GM12864 (cell line): ENCODE measurements at regions not wholly inside any gene's neighbourhood (a gene's known extent, or its start where the extent isn't known, plus 50 kb on each side); places are given as distances from the start of the nearest gene placed in this dataset.

ENCODE experiments used
- DNase-seq: peaks from one replicate; pipeline ENCODE4 v3.0.0-alpha.2; 2011; ENCODE audit warnings: low read depth
- H3K4me3 ChIP-seq: 2 replicates; pipeline ENCODE4 v1.5.1; 2011; ENCODE audit warnings: mild to moderate bottlenecking, low read depth, low read length, control low read depth
- TF ChIP-seq, protein P1 (sequence below): IDR thresholded peaks from 2 replicates; pipeline ENCODE4 v1.5.1; 2011; ENCODE audit warnings: low read depth, mild to moderate bottlenecking, moderate library complexity, low read length, control low read depth, inconsistent platforms; ENCODE audit errors: missing control alignments

DNA sequence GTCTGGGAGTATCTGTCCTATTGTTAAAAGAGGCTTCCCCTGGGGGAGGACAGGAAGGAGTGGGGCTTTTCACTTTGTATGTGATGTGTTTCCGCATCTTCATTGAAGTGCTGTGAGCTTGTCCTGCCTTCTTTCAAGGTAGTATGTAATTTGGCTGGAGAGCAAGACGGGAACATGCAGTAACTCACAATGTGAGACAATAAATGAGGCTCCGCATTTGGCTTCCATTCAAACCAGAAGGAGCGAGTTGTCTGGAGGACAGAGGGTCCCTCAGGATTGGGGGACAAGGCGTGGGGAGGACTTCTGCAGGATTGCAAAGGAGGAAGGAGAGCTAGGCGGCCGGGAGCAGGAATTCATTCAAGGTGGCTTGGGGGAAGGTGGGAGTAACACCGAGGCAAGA, 203.5 kb downstream of the RBFOX3 start:
- no peak for DNase-seq
- TF ChIP-seq, protein P1, sequence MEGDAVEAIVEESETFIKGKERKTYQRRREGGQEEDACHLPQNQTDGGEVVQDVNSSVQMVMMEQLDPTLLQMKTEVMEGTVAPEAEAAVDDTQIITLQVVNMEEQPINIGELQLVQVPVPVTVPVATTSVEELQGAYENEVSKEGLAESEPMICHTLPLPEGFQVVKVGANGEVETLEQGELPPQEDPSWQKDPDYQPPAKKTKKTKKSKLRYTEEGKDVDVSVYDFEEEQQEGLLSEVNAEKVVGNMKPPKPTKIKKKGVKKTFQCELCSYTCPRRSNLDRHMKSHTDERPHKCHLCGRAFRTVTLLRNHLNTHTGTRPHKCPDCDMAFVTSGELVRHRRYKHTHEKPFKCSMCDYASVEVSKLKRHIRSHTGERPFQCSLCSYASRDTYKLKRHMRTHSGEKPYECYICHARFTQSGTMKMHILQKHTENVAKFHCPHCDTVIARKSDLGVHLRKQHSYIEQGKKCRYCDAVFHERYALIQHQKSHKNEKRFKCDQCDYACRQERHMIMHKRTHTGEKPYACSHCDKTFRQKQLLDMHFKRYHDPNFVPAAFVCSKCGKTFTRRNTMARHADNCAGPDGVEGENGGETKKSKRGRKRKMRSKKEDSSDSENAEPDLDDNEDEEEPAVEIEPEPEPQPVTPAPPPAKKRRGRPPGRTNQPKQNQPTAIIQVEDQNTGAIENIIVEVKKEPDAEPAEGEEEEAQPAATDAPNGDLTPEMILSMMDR: no peak
- H3K4me3 ChIP-seq: no peak overlapping the region

GRCh38 chr17:79406316-79406715, 204.5 kb downstream of the RBFOX3 start:
- no peak overlapping the region for H3K4me3 ChIP-seq
- no peak for DNase-seq
- TF ChIP-seq, protein P1: no peak

DNA sequence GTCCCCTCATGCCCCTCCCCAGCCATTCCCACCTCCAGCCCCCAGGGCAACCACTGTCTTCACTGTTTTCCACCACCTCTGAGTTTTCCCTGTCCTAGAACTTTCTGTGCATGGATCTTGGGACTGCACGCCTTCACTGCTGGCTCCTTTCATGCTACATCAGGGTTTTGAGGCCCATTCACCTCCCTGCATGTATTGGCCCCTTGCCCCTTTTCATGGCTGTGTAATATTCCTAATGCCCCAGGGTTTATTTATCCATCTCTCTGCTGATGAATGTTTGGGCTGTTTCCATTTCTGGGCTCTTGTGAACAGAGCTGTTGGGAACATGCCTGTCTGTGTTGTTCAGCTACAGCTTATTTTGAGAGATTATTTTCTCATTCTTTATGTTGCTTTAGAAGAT, 205.0 kb downstream of the RBFOX3 start:
- DNase-seq: no peak
- H3K4me3 ChIP-seq: no peak overlapping the region
- TF ChIP-seq, protein P1: no peak

- TF ChIP-seq, protein P1: no peak
Measured at GRCh38 chr17:79404136-79404911, 206.5 kb downstream of the RBFOX3 start.

DNA sequence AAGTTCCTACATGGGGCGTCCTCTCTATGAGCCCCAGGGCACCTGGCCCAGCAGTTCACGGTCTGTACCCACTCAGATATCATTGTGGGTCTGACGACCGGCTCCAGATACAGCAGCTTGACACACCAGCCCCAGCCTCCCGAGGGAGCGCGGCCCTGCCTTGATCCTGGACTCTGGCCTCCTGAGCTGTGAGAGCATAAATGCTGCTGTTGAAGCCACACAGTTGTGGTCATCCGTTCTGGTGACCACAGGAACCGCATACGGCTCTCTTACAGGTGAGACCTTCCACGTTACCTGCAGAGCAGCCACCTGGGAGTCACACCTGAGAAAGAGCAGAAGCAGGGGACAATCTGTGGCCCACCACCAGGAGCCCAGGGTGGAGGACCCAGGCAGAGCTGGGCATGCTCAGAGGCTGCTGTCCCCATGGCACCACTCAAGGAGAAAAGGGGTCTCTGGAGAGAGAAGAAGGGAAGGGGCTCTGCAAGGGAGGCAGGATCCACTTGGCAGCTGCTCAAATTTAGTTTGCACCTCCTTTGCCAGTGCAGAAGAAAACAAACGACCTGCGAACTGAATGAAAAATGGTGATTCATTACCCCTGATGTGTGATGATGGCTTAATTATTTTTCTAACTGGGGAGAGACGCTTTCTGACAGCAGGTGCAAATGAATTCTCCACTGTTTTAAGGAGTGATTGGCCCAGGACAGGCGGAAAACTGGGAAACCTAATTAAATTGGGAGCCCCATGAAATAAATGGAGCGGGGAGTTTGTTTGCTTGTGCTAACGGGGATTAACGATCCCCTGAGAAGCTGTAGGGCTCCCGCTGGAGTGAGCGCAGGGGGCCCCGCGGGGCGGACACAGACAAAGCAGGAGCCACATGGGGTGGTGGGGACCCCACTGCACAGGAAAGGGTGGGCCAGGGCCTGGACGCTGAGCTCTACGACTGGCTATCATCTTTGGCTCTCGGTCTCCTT, 208.9 kb downstream of the RBFOX3 start:
- no peak overlapping the region for H3K4me3 ChIP-seq
- no peak for DNase-seq
- TF ChIP-seq, protein P1: no peak

More at GRCh38 chr17:79404136-79404911, 206.5 kb downstream of the RBFOX3 start:
- DNase-seq: no peak
- H3K4me3 ChIP-seq: no peak overlapping the region

DNA sequence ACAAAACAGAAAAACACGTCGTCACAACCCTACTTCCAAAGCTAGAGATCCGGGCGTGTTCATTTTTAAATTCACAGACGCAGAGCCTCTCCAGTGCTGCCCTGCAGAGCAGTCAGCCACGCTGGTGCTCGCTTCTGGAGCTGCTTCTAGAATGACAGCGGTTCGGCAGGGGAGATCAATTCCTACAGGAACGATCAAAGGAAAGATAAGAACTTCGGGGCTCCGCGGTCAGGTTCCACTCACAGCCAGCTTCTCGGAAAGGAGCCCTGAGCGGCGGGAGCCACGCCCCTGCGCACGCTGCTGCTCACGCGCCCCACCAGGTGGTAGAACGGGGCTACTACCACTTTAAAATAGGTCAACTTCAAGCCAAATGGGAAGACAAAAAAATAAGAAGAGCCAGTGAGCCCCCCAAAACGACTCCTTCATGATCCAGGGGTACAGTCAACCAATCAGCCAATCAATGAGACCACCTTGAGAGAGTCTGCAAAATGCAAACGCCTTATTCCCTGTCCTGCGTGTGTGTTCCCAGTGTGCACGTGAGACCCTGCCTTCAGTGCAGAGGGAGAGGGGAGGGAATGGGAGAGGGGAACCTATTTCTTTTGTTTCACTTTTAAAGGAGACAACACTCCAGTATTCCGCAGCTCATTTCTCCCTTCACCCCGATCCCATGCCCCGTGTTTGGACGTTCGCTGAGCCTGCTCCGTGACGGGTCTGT, 209.7 kb downstream of the RBFOX3 start:
- no peak for DNase-seq
- H3K4me3 ChIP-seq: no peak overlapping the region
- TF ChIP-seq, protein P1: peak; percentile 93
